Ovary (tissue), 3 donors: ENCODE measurements at regions not wholly inside any gene's neighbourhood (a gene's known extent, or its start where the extent isn't known, plus 50 kb on each side); places are given as distances from the start of the nearest gene placed in this dataset.

ENCODE experiments used
- EP300 ChIP-seq: sonication (generic); formaldehyde crosslinking; IDR thresholded peaks from one replicate; pipeline ENCODE4 v1.6.1; 2017; ENCODE audit warnings: antibody characterized with exemption
- POLR2A ChIP-seq: fragments of 450-650 bp; IDR thresholded peaks from one replicate; pipeline ENCODE4 v1.6.1; 2017; ENCODE audit warnings: antibody characterized with exemption, mild to moderate bottlenecking, moderate library complexity
- TF ChIP-seq, protein P1 (sequence below), 3 donors: fragments of 450-650 bp in 2 of 3; fragments of 200-600 bp in 1 of 3; IDR thresholded peaks; one replicate each; pipeline versions ENCODE4 v1.5.1 to v1.8.0; 2016 to 2022; ENCODE audit warnings: antibody characterized with exemption in 3 of 3, mild to moderate bottlenecking in 1 of 3
- donor health status: DM: no; HTN: no; CAD: no.

GRCh38 chr15:93458597-93458996 is 369.6 kb upstream of the RGMA start:
- TF ChIP-seq, protein P1, sequence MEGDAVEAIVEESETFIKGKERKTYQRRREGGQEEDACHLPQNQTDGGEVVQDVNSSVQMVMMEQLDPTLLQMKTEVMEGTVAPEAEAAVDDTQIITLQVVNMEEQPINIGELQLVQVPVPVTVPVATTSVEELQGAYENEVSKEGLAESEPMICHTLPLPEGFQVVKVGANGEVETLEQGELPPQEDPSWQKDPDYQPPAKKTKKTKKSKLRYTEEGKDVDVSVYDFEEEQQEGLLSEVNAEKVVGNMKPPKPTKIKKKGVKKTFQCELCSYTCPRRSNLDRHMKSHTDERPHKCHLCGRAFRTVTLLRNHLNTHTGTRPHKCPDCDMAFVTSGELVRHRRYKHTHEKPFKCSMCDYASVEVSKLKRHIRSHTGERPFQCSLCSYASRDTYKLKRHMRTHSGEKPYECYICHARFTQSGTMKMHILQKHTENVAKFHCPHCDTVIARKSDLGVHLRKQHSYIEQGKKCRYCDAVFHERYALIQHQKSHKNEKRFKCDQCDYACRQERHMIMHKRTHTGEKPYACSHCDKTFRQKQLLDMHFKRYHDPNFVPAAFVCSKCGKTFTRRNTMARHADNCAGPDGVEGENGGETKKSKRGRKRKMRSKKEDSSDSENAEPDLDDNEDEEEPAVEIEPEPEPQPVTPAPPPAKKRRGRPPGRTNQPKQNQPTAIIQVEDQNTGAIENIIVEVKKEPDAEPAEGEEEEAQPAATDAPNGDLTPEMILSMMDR (IDR thresholded peaks at IDR 0.05) = no peak
- TF ChIP-seq EP300 (no peak), POLR2A (no peak)
